Liver (tissue), 2 donors: ENCODE measurements at regions not wholly inside any gene's neighbourhood (a gene's known extent, or its start where the extent isn't known, plus 50 kb on each side); places are given as distances from the start of the nearest gene placed in this dataset.
"Not testable (repeated sequence)": the region's sequence is repeated elsewhere in the genome, so short reads cannot be mapped to it uniquely, and the experiment has no call there.

Experiments
- CTCF ChIP-seq: fragments of 150-350 bp; IDR thresholded peaks from 2 replicates; pipeline ENCODE4 v1.5.1; 2017; ENCODE audit warnings: improper control_type of control experiment, low read depth, low read length; ENCODE audit not compliant: missing input control
- TF ChIP-seq, protein P1 (sequence below): IDR thresholded peaks from 2 replicates; pipeline ENCODE4 v1.6.1; 2016; ENCODE audit warnings: antibody characterized with exemption, mild to moderate bottlenecking
- donor health status: healthy.

DNA sequence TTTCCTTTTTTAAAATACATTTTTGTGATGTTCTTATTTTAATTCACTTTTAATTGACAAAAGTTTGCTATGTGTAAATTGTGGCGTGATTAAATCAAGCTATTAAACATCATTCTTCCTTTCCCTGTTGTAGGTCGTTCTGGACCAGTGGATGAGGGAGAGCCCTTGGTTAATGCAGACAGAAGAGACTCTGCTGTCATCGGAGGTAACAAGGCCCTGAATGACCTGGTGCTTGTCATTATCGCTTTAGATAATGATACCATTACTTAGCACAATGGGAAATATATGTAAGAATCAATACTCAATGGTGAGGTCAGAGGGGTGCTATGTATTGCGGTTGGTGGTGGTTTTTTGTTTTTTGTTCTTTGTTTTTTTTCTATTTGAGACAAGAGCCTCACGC lies 296.4 kb upstream of the SPATA31A3 start:
- TF ChIP-seq, protein P1, sequence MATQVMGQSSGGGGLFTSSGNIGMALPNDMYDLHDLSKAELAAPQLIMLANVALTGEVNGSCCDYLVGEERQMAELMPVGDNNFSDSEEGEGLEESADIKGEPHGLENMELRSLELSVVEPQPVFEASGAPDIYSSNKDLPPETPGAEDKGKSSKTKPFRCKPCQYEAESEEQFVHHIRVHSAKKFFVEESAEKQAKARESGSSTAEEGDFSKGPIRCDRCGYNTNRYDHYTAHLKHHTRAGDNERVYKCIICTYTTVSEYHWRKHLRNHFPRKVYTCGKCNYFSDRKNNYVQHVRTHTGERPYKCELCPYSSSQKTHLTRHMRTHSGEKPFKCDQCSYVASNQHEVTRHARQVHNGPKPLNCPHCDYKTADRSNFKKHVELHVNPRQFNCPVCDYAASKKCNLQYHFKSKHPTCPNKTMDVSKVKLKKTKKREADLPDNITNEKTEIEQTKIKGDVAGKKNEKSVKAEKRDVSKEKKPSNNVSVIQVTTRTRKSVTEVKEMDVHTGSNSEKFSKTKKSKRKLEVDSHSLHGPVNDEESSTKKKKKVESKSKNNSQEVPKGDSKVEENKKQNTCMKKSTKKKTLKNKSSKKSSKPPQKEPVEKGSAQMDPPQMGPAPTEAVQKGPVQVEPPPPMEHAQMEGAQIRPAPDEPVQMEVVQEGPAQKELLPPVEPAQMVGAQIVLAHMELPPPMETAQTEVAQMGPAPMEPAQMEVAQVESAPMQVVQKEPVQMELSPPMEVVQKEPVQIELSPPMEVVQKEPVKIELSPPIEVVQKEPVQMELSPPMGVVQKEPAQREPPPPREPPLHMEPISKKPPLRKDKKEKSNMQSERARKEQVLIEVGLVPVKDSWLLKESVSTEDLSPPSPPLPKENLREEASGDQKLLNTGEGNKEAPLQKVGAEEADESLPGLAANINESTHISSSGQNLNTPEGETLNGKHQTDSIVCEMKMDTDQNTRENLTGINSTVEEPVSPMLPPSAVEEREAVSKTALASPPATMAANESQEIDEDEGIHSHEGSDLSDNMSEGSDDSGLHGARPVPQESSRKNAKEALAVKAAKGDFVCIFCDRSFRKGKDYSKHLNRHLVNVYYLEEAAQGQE: not testable (repeated sequence)
- not testable (repeated sequence) for TF ChIP-seq CTCF
